K562 (cell line): ENCODE measurements at regions not wholly inside any gene's neighbourhood (a gene's known extent, or its start where the extent isn't known, plus 50 kb on each side); places are given as distances from the start of the nearest gene placed in this dataset.

Experiments
- ATAC-seq: fragments of 200-7000 bp; cut with Tn5 transposase; 3 replicates; pipeline ENCODE4 v1.9.1; 2020; ENCODE audit warnings: moderate library complexity
- BruUV-seq: library from RNA; stranded (reverse); fragments of 400-500 nt; replicated peaks from 2 replicates; lab custom pipeline; 2021; lab: Mats Ljungman, UMichigan
- CTCF ChIA-PET: fragments of 300-600 bp; formaldehyde crosslinking; extraction: SDS; loops from one replicate; lab custom pipeline; 2021; ENCODE audit warnings: low intra/inter-chr PET ratio; lab: Yijun Ruan, JAX
- POLR2A ChIA-PET: fragments of 300-600, 350-650 bp; sonication (Branson Sonifier 250); formaldehyde crosslinking; extraction: SDS; loops from one replicate; lab custom pipeline; 2021; ENCODE audit warnings: antibody characterized with exemption, inconsistent platforms; lab: Yijun Ruan, JAX
- DNase-seq, 4 experiments: peaks; one replicate each; pipeline versions ENCODE4 v3.0.0 to v3.0.0-alpha.2; 2011 to 2018; ENCODE audit warnings: low spot score in 3 of 4, mixed read lengths in 3 of 4; ENCODE audit errors: extremely low read depth in 1 of 4
- FAIRE-seq: peaks from 2 replicates; lab custom pipeline; 2011; peaks lifted over from hg19 to GRCh38; lab: Jason Lieb, UNC
- H2AFZ ChIP-seq: 2 replicates; pipeline ENCODE4 v1.6.0; 2011; ENCODE audit warnings: low read depth, low read length, control low read depth, inconsistent platforms
- H3K27ac ChIP-seq: fragments of 200-600 bp; 3 replicates; pipeline ENCODE4 v1.8.0; 2011; ENCODE audit warnings: low read depth, mild to moderate bottlenecking, control low read depth, inconsistent platforms, low read length, moderate library complexity, mixed read lengths; ENCODE audit errors: extremely low read depth
- H3K27me3 ChIP-seq, 2 experiments: fragments of 300-600 bp in 1 of 2; 2 replicates in 1 of 2; 3 replicates in 1 of 2; pipeline versions ENCODE4 v1.6.0 to v1.8.0; 2011; ENCODE audit warnings: inconsistent platforms in 2 of 2, low read length in 2 of 2, mild to moderate bottlenecking in 1 of 2, mixed read lengths in 1 of 2, moderate library complexity in 1 of 2; ENCODE audit not compliant: control insufficient read depth in 2 of 2, insufficient read depth in 2 of 2
- H3K36me3 ChIP-seq: fragments of 300-600 bp; 3 replicates; pipeline ENCODE4 v1.8.0; 2011; ENCODE audit warnings: mild to moderate bottlenecking, low read length, inconsistent platforms; ENCODE audit not compliant: control insufficient read depth, insufficient read depth
- H3K4me1 ChIP-seq, 2 experiments: fragments of 200-600 bp in 1 of 2; replicated peaks in 1 of 2; 2 replicates in 1 of 2; 3 replicates in 1 of 2; pipeline versions ENCODE4 v1.5.1 to v1.8.0; 2011; ENCODE audit warnings: inconsistent platforms in 2 of 2, low read length in 2 of 2, mild to moderate bottlenecking in 1 of 2, mixed read lengths in 1 of 2, moderate library complexity in 1 of 2; ENCODE audit not compliant: control insufficient read depth in 2 of 2, insufficient read depth in 2 of 2
- H3K4me2 ChIP-seq: 2 replicates; pipeline ENCODE4 v1.6.1; 2011; ENCODE audit warnings: low read length, control low read depth, inconsistent platforms, mixed read lengths; ENCODE audit not compliant: insufficient read depth
- H3K4me3 ChIP-seq: fragments of 200-600 bp; sonication (generic), shearing (Covaris generic); 2 replicates; pipeline ENCODE4 v1.5.1; 2016; ENCODE audit warnings: control low read depth, inconsistent platforms
- H3K79me2 ChIP-seq: fragments of 200-600 bp; 3 replicates; pipeline ENCODE4 v1.8.0; 2011; ENCODE audit warnings: low read length, inconsistent platforms; ENCODE audit not compliant: control insufficient read depth, insufficient read depth
- H3K9ac ChIP-seq, 2 experiments: 2 replicates each; pipeline versions ENCODE4 v1.6.0 to v1.6.1; 2011; ENCODE audit warnings: low read depth in 2 of 2, low read length in 2 of 2, control low read depth in 1 of 2, inconsistent platforms in 1 of 2, mild to moderate bottlenecking in 1 of 2, mixed read lengths in 1 of 2; ENCODE audit not compliant: insufficient read depth in 1 of 2
- H3K9me1 ChIP-seq: one replicate; pipeline ENCODE4 v1.6.0; 2011; ENCODE audit warnings: inconsistent platforms, mild to moderate bottlenecking, low read length, moderate library complexity; ENCODE audit not compliant: control insufficient read depth, insufficient read depth
- H3K9me3 ChIP-seq: replicated peaks from 2 replicates; pipeline ENCODE4 v1.5.1; 2011; ENCODE audit warnings: low read depth, low read length, inconsistent platforms; ENCODE audit not compliant: control insufficient read depth, insufficient read depth
- H4K20me1 ChIP-seq: replicated peaks from 2 replicates; pipeline ENCODE4 v1.6.1; 2011; ENCODE audit warnings: low read length, inconsistent platforms, mixed read lengths; ENCODE audit not compliant: control insufficient read depth, insufficient read depth
- BRD4 ChIP-seq: fragments of 200-600 bp; sonication (generic); IDR thresholded peaks from 2 replicates; pipeline ENCODE4 v1.6.1; 2017; ENCODE audit warnings: inconsistent platforms
- CBX3 ChIP-seq, 2 experiments: IDR thresholded peaks; 1 replicate in 1 of 2; 2 replicates in 1 of 2; pipeline ENCODE4 v1.6.1; 2012; ENCODE audit warnings: inconsistent platforms in 2 of 2, low read length in 2 of 2, borderline replicate concordance in 1 of 2, control low read depth in 1 of 2
- RBM22 ChIP-seq: fragments of 200-400 bp; formaldehyde crosslinking; IDR thresholded peaks from 2 replicates; pipeline ENCODE4 v1.6.1; 2018; ENCODE audit warnings: low read length, low read depth; ENCODE audit not compliant: poor library complexity, severe bottlenecking
- ZKSCAN1 ChIP-seq: fragments of 150-350 bp; IDR thresholded peaks from 2 replicates; pipeline ENCODE4 v1.6.1; 2016; ENCODE audit warnings: low read depth, low read length
- WGBS: fragments of 100-300 bp; shearing (Covaris generic); methylation state at CpG from one replicate; pipeline ENCODE4 v1.1.6; 2016; ENCODE audit warnings: low coverage, mixed read lengths; ENCODE audit not compliant: insufficient coverage; ENCODE audit errors: missing lambda C conversion rate; 5-methylcytosine and 5-hydroxymethylcytosine counted together
- in situ Hi-C: fragments of 300-500 bp; cut with MboI; formaldehyde crosslinking; loops from 4 replicates; pipeline ENCODE4 v1.15.0; 2018; ENCODE audit warnings: inconsistent platforms, mixed read lengths
- intact Hi-C: fragments of 100-400 bp; cut with micrococcal nuclease; formaldehyde crosslinking; loops from 2 replicates; pipeline ENCODE4 v1.14.2; 2022
- TF ChIP-seq, protein P1 (sequence below), 2 experiments: fragments of 450-650 bp in 1 of 2; sonication (generic) in 1 of 2; formaldehyde crosslinking in 1 of 2; IDR thresholded peaks; 2 replicates each; pipeline versions ENCODE4 v1.7.1 to v1.9.0; 2016 to 2022; ENCODE audit warnings: inconsistent platforms in 1 of 2, mild to moderate bottlenecking in 1 of 2, missing genetic modification reagents in 1 of 2

DNA sequence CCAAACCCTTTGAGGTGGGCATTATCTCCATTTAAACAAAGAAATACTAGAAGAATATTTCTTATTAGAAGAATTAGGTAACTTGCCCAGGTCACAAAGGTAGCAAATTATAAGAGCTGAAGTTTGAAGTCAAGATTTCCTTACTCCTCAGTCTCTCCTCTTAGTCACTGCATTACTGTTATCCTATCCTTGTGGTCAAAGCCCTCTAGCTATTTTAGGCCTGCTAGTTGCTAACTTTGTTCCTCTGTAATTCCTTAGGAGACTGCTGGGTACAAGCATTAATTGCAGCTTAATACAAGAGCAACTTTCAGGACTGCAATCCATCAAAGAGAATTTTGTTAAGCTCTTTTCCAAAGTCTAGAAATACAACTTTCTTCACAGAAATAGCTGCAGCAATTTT, 528.2 kb downstream of the ZIC1 start (continued):
- TF ChIP-seq, protein P1, sequence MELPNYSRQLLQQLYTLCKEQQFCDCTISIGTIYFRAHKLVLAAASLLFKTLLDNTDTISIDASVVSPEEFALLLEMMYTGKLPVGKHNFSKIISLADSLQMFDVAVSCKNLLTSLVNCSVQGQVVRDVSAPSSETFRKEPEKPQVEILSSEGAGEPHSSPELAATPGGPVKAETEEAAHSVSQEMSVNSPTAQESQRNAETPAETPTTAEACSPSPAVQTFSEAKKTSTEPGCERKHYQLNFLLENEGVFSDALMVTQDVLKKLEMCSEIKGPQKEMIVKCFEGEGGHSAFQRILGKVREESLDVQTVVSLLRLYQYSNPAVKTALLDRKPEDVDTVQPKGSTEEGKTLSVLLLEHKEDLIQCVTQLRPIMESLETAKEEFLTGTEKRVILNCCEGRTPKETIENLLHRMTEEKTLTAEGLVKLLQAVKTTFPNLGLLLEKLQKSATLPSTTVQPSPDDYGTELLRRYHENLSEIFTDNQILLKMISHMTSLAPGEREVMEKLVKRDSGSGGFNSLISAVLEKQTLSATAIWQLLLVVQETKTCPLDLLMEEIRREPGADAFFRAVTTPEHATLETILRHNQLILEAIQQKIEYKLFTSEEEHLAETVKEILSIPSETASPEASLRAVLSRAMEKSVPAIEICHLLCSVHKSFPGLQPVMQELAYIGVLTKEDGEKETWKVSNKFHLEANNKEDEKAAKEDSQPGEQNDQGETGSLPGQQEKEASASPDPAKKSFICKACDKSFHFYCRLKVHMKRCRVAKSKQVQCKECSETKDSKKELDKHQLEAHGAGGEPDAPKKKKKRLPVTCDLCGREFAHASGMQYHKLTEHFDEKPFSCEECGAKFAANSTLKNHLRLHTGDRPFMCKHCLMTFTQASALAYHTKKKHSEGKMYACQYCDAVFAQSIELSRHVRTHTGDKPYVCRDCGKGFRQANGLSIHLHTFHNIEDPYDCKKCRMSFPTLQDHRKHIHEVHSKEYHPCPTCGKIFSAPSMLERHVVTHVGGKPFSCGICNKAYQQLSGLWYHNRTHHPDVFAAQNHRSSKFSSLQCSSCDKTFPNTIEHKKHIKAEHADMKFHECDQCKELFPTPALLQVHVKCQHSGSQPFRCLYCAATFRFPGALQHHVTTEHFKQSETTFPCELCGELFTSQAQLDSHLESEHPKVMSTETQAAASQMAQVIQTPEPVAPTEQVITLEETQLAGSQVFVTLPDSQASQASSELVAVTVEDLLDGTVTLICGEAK (IDR thresholded peaks at IDR 0.05): no peak
- TF ChIP-seq, protein P1 (CRISPR knock-in tag; IDR thresholded peaks at IDR 0.05): no peak

DNA sequence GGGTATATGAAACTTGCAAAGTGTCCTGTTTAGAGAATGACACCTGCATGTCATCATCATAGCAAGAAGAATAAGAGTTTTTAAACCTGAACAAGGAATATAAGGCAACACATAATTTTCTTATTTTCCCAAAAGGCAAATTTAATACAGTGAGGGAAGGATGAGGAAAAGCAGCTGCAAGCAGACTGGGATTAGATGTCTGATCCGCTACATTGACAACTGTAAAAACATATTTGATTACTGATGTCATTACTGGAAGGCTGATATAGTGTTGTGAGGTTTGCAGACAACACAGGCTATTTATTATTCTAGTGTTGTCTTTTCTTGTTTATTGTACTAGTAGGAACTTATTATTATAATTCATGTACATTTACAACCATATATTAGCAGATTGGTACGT, 528.7 kb downstream of the ZIC1 start:
- no peaks in the 10 kb centered on the region for H3K4me1 ChIP-seq
- H2AFZ ChIP-seq: no peak overlapping the region
- no peak overlapping the region for H3K9ac ChIP-seq
- no peak overlapping the region for H3K27ac ChIP-seq
- H3K9me1 ChIP-seq: no peaks in the 10 kb centered on the region
- DNase-seq (no peak), FAIRE-seq (no peak), ATAC-seq (no peak)
- no peaks in the 10 kb centered on the region; the same call in 1 of the 2 replicates for H3K9me3 ChIP-seq
- ChIA-PET CTCF (no interaction called here), POLR2A (no interaction called here)
- H3K79me2 ChIP-seq: no peaks in the 10 kb centered on the region
- H3K4me2 ChIP-seq: no peak overlapping the region
- H3K36me3 ChIP-seq: no peaks in the 10 kb centered on the region
- WGBS: 0% methylated on average over 2 of the region's 2 CpGs
- TF ChIP-seq CBX3 (IDR thresholded peaks at IDR 0.05; ENCODE audit: borderline replicate concordance in 1 of 2, low read length in 2 of 2): no peak
- no peak for TF ChIP-seq RBM22
- no peak for TF ChIP-seq ZKSCAN1
- no peak for TF ChIP-seq BRD4
- no TSS peak for BruUV-seq
- intact Hi-C loops (no loop called here), in situ Hi-C loops (no loop called here)
- H3K4me3 ChIP-seq: no peak overlapping the region
- no peaks in the 10 kb centered on the region for H4K20me1 ChIP-seq
- H3K27me3 ChIP-seq: no peaks in the 10 kb centered on the region
